Activated CD4-positive, alpha-beta T cell treated with anti-CD3 and anti-CD28 coated beads, Interleukin-2, amount 50 U/mL, for 16 hours (primary cell): ENCODE measurements at regions not wholly inside any gene's neighbourhood (a gene's known extent, or its start where the extent isn't known, plus 50 kb on each side); places are given as distances from the start of the nearest gene placed in this dataset.
A peak's percentile ranks its signal among the peaks of the same experiment; 100 is the strongest.

ENCODE experiments used
- DNase-seq: peaks from one replicate; pipeline ENCODE4 v3.0.0-alpha.2; 2020

DNA sequence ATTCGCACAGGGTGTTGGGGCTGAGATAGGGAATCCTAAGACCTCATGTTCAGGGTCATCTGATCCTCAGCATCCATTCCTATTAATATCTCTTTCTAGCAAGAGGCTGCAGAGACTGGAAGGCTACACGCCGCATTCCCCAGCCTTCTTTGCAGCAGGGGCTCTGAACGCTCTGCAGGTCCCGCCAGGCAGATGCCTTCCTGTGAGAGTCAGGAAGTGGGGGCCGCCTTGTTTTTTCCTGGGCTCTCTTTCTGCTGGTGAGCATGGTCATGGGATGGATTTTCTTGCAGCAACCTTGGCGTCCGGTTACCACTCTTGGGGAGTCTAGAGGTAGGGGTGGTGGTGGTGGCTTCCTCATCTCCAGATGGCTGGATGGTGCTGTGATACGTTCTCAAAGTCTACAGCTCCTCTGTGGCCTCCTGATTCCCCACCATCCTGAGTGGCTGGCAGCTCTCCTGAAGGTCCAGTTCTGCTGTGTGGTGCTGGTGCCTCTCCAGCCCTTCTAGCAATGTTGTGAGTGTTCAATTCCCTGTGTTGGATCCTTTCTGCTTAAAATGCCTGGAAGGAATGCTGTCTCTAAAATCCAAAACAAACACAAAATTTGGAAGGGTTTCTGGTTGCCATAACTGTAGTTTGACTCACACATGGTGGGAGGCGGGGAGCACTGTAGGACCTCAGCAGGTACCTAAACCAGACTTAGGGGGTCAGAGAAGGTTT, 111.9 kb downstream of the CEBPB start:
- DNase-seq, result no peak

DNA sequence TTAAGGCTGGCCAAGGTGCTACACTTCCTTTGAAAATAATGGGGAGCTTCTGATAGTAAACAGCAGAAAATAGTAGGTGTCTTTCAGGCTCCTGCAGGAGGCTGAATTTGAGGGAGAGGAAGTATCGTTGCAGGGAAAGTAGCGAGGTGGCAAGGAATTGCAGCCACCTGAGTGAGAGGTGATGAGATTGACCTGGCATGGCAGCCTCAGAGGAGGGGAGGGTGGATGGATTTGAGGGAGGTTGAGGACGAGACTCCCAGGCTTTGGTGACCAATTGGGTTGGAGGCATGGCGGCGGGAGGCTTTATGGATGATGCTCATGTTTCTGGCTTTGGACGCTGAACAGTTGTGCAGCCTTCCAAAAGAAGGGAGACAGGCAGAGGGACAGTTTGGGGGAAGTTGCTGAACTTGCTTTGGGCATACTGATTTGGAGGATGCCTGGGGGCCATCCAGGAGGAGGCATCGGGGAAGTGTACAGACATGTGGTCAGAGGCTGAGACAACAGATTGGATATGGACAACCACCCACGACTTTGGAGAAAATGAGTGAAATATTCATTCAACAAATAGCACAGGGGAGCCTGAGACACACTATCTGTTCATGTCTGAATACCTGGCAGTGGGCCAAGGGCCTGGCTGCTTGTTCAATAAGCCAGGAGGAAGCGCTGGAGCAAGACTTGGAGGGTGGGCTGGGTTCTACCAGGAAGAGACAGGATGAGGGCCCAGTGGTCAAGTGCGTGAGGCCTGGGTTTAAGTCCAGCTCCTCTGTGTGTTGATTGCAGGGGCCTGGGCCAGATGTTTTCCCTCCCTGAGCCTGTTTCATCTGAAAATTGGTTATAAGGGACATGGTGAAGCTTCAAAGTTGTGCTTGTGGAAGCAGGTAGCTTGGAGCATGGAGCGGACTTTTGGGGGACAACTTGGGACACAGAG, 113.2 kb downstream of the CEBPB start:
- no peak for DNase-seq

DNA sequence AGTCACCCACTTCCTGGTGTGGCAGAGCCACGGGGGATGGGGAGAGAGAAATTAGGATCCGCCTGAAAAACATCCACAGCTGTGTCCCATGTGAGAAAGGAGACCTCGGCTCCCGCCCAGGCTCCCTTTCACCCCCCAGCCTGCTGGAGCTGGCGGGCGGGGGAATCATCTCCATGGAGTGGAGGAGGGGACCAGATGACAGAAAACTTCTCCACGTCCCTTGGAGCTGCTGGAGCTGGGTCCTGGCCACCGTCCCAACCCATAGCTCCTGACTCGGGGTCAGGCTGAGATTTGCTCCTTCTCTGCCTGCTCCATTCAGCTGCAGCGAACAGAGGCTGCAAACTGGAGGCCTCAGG, 113.8 kb downstream of the CEBPB start:
- no peak for DNase-seq

DNA sequence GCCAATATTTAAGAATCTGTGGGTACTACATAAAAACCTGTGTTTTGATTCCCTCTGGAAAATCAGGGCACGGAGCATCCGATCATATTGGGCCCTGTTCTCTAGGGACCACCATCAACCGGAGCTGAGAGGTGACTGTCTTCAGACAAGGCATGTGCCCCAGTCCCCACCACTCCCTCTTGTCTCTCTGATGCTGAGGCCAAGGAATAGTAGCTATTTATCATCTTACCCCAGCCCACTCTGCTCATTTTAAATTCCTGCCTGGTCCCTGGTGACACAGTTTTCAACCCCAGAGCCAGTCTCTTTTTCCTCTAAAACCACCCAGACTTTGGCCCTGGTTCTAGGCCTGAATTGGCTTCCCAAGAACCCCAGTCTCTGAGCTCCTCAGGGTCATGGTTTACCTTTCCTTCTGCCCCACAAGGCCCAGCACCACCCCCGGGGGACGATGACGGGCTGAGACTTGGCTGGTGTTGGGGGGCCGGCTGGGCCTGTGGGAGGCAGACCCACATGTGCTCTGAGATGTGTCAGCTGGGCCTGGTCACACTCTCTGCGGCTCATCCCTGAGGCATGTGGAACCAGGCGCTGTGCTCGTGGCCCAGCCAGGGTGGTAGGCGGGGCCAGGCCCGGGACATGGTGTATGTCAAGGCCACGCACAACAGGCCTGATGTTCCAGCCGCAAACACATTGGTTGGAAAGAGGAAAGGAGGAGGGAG, 114.4 kb downstream of the CEBPB start:
- DNase-seq, result no peak

DNA sequence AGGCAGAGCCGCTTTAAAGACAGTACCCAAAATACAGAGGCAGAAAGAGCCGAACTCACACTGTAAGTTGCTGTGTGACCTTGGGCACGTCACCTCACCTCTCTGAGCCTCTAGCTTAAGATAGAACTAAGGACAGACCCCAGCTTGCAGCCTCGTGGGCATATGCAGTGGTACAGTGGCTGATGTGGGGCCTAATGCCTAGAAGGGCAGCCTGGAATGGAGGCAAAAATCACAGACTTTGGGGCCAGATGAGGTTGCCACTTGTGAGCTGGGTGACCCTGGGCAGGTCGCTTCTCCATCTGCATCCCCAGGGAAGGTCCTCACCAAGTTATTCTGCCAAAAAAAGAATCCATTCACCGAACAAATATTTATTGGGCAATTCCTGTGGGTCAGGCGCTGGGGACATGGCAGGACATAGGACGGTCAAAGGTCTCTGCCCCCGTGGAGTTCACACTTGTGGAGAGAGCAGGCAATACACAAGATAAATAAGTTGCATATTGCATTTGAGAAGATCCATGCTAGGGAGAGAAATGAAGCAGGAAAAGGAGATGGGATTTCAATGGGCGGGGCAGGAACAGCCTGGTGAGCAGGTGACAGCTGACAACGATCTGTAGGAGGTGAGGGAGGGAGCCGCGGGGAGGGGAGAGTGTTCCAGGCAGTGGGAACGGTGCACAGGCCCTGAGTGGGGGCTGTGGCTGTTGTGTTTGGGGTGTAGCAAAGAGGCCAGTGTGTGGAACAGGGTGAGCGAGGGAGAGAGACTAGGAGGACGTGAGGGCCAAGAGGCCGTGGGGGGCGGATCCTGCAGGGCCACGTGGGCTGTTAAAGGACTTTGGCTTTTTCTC, 115.2 kb downstream of the CEBPB start:
- no peak for DNase-seq

DNA sequence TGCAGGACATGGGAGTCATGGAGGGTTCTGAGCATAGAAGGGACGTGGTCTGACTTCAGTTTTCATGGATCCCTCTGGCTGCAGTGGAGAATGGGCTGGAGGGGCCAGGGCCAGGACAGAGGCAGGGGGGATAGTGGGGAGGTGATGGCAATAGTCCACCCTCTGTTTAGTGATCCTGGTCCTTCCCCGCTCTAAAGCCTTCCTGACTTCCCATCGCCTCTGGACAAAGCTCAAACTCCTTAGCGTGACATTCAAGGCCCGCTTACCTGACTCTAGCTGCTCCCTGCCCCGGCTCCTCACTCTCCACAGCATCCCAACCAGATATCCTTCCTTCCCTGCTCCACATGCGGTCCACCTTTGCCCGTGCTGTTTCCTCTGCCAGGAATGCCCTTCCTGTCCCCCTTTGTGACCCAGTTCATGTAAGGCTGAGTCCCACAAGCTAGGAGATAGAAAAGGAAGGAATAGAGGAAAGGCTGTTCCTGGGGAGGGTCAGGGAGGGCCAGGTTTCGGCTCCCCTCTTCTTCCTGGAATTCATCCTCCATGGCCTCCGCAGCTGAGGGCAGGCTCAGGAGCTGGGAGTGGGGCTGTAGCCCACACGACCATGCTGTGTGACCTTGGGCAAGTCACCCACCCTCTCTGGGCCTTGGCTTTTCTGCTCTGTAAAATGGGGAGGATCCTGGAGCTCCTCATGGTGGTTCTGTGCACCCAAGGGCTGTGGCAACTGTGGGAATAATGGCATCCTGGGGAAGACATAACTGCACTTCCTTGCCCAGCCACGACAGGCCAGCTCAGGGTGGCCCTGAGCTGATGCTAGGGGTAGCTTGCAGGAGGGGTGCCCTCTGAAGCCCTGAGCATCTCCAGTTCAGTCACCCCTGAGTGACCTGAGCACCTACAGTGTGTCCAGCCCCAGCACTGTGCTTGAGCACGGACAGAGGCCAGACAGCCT, 116.1 kb downstream of the CEBPB start:
- no peak for DNase-seq

DNA sequence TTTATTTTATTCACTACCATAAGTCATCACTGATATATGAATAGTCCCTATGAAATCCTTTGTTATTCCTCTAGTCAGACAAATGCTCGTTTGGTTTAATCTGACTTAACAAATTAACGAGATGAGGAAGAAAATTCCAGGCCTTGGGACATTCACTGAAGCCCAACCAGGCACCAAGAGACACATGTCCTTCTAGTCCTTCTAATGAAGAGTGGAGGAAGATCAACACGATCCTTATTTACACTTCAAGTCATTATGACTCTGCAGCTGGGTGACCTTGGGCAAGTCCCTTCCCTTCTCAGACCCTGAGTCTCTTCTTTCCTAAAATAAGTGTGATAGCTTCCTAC, 117.5 kb downstream of the CEBPB start:
- DNase-seq, result no peak

DNA sequence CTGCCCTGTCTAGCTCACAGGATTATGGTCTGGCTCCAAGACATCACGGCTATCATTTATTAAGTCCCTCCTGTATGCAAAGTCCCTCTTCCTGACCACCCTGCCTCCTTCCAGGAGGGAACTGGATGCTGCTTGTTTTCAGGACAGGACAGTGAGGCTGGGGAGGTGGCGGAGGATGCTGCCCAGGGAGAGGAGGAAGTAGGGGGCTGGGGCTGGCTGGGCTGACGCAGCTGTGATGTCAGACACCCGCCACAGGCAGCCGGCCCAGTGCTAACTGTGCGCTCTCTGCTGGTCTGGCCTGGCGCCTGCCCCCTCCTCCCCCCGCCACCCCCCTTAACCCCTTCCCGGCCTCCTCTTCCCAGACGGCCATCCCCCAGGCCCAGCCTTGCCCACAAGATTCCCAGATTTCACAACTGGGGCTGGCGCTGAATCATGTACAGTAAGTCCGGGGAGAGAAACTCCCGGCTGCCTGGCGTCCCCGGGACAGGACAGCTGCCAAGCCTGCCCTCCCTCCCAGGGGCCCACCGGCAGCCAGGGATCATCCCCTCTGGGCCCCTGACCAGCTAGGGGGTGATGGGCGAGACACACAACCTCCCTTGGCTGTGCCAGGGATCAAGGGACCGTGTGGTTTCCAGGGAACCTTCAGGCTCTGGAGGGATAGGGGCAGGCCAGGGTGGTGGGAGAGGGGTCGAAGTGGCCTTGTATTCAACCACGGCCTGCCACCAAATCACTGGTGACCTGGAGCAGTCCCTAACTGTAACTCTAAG, 118.1 kb downstream of the CEBPB start:
- no peak for DNase-seq

DNA sequence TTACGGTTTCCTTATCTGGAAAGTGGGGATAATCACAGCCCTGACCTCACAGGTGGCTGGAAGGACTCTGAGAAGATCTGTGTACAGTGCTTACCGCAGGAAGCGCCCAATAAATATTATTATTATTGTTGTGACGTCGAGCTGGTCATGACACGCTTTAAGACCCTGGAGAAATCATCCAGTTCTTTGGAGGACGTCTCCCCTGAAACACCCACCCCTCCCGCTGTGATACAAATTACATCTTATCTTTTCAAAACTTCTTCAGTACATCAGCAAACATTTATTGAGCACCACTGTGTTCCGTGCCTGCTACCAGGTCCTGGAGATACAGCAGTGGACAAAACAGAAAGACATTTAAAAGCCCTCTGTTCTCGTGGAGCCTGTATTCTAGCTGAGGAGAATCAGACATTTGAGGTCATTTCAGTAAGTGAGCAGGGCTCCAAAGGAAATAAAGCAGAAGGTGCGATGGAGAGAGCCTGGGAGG, 118.7 kb downstream of the CEBPB start:
- no peak for DNase-seq

DNA sequence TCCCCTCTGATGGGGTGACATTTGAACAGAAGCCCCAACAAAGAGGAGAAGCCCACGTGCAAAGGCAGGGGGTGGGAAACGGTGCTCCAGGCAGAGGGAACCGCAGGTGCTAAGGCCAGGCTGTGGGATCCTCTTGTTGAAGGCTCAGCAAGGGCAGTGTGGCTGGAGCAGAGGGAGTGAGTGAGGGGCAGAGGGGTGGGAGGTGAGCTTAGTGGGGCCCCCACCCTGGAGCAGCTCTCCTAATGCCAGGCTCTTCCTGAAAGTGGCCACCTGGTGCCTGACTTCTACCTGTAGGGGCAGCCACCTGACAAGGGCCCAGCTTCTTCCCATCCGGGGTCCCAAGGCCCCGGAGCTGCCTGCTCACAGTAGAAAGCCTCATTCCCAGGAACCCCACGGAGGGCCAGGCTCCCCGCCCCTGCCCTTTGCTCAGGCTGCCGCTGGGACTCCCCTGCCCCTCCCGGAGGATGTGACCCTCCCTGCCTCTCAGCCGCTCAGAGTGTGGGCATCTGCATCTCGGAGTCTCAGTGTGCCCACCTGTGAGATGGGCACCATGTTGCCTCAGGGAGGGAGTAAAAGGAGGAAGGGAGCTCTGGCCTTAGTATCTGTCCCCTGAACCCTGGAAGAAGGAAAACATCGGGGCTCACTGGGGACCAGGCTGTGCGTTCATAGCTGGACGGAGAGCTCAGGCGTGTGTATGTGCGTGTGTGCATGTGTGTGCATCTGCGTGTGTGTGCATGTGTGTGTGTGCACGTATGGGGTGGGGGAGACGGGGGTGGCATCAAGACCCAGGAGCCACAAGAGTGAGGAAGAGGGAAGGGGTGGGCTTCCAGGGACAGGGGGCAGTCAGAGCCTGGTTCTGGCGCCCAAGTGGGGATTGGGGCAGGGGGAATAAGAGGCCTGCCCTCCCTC, 119.4 kb downstream of the CEBPB start:
- DNase-seq, result no peak

DNA sequence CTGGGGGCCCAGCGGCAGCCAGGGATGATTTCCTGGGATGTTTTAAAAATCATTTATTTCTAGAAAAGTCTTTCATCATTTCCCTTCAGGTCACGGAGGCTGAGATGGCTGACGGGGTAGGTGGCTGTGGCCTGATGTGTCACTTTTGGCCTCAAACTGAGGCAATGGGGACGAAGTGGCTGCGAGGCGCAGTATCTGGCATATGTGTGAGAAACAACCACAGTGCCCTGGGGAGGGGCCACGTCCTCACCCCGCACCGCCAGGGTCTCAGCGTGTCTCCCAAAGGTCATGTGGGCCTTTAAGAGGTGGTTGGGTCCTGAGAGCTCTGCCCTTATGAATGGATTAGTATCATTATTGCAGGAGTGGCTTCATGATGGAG, 120.0 kb downstream of the CEBPB start:
- peak; percentile 16 for DNase-seq

DNA sequence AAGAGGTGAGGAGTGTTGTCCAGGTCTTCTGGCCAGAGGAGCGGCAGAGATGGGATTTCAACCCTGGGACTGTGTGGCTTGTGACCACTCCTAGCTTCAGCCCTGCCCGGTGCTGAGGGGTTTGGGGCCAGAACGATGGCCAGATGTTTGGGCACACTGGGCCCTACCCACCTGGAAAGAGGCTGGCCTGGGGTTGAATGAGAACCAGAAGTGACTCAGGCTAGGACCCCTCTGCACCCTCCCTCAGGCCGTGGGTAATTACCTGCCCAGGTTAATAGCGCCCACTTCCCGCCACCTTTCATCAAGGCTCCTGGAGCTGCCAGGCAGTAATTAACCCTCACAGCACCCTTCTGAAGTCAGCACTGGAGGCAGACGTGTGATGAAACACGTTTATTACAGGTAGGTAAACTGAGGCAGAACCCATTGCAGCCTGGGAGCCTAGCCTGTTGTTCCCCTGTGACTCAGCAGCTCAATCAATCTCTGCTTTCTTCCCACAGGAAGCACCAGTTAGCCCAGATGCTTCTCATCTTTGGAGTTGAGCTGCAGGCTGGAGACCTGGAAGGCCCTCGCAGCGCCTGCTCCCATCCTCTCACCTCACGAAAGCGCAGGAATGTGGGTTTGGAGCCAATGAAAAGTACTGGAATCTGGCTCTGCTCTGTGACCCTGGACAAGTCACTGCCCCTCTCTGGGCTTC, 120.8 kb downstream of the CEBPB start:
- DNase-seq, result no peak

DNA sequence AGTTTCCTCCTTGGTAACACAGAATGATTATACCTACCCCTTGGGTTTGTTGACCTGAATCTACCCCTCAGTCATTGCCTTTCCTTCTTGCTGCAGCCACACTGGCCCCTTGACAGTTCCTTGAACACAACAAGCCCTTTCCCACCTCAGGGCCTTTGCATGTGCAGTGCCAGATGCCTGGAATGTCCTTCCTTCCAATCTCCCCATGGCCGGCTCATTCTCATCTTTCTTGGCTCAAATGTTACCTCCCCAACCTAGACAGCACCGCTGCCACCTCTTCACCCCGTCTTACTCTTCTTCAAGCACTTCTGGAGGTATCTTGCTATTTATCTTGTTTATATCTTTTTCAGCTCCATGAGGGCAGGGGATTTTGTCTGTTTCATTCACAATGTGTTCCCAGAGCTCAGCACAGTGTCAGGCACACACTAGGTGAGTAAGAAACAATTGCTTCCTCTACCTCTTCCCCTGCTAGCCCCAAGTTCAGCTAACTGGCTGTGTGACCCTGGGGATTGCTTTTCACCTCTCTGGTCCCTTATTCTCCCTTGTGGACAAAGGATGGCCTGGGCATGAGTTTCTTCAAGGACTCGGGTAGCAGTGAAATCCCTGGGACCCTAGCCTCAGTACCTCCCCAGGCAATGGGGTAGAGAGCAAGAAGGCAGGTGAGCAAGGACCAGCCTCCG, 121.5 kb downstream of the CEBPB start:
- no peak for DNase-seq

DNA sequence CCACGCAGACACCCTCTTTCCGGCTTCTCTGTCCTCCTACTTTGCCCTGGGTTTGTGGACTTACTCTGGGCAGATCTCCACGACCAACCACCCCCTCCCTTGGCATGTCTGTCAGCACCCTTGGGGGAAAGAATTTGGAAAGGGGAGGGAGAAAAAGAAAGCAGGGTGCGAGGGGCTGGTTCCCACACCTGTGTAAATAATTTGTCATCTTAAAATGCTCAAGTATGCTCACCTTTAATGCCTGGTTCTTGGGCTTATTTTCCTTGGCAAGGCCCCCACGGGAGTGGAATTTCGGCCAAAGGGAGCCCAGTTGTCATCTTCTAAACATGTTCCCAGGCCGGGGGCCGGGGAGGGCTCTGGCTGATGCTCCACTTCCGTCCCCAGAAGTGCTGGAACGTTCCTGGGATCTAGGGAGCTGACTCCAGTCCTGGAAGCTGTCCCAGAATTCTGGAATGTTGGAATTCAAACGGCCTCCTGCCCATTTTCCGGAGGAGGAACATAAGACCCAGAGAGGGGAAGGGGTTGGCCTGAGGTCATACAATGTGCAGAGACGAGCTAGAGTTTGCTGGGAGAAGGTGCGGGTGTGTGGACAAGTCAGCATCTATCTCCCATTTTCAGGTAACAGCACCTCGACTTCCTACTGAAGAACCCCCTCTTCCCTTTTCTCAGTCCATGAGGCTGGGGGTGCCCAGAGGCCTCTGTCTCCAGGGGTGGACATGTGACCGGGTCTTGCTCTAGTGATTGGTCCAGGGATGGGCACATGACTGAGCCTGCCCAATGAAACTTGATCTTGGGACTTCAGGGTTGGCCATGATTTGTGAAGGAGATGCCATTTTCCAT, 122.3 kb downstream of the CEBPB start:
- no peak for DNase-seq

DNA sequence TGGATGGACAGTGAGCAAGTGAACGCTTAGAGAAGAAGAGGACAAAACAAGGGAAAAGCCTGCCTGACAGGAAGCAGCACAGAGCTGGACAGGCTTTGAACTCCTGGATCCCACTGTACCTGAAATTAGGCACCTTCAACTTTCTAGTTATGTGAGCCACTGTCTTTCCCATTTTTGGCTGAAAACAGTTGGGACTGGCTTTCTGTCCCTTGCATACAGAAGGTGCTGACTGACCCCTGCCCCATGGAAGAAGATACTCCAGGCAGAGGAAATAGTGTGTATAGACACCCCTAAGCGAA, 122.8 kb downstream of the CEBPB start:
- DNase-seq, result no peak

DNA sequence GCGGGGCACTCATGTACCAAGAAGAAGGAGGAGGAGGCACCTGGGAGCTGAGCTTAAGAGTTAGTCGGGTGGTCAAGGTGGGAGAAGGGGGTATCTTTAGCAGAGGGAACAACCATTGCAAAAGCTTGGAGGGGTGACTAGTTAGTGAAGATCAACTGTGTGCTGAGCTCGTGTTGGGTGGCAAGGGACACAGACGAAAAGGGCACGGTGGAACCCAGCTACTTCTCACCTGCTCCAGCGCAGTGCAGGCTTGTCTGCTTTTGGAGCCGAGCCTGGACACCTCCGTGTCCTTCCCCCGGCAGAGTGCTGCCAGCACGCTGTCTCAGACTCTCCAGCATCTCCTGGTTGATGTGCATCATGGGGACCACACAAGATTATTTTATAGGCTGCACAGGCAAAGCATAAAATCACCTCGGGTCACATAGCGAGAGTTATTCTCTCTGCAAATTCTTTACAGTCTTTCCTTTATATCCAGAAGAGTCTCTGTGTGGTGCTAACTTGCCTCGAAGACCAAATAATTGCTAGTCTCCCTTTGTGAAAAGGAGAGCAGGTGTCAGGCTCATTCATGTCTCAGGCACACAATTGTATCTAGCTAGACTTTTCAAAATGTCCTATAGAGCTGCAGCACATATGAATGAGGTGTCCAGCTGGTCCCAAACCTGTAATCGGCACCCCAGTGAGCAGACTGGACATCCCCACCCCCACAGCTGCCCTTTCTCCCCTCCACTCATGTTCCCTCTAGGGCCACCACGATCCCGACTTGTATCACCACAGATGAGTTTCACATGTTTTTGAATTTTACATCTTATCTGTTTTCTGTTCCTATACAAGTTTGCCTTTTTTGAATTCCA, 123.4 kb downstream of the CEBPB start:
- DNase-seq, result no peak
